Liver (tissue), 8 donors: ENCODE measurements at regions not wholly inside any gene's neighbourhood (a gene's known extent, or its start where the extent isn't known, plus 50 kb on each side); places are given as distances from the start of the nearest gene placed in this dataset.

ENCODE experiments used
- DNase-seq: peaks from one replicate; pipeline ENCODE4 v3.0.0-alpha.2; 2017; ENCODE audit warnings: low spot score
- H3K27ac ChIP-seq, 2 donors: one replicate each; pipeline ENCODE4 v1.7.0; 2013; ENCODE audit warnings: inconsistent platforms in 2 of 2, low read length in 2 of 2, control low read depth in 1 of 2, low read depth in 1 of 2, mild to moderate bottlenecking in 1 of 2
- H3K27me3 ChIP-seq, 4 donors: one replicate each; pipeline versions ENCODE4 v1.6.1 to v1.7.0; 2013; ENCODE audit warnings: low read length in 3 of 4, inconsistent platforms in 1 of 4, mild to moderate bottlenecking in 1 of 4, moderate library complexity in 1 of 4; ENCODE audit not compliant: control insufficient read depth in 4 of 4, insufficient read depth in 4 of 4
- H3K36me3 ChIP-seq, 4 donors: one replicate each; pipeline versions ENCODE4 v1.6.1 to v1.7.0; 2013; ENCODE audit warnings: low read length in 3 of 4, mild to moderate bottlenecking in 3 of 4, low read depth in 1 of 4, moderate library complexity in 1 of 4; ENCODE audit not compliant: control insufficient read depth in 4 of 4, insufficient read depth in 3 of 4
- H3K4me1 ChIP-seq, 4 donors: one replicate each; pipeline versions ENCODE4 v1.6.1 to v1.7.0; 2013; ENCODE audit warnings: low read length in 3 of 4, mild to moderate bottlenecking in 3 of 4, moderate library complexity in 1 of 4; ENCODE audit not compliant: control insufficient read depth in 4 of 4, insufficient read depth in 4 of 4
- H3K4me3 ChIP-seq, 3 donors: one replicate each; pipeline versions ENCODE4 v1.6.1 to v1.7.0; 2013; ENCODE audit warnings: low read length in 3 of 3, control low read depth in 1 of 3, low read depth in 1 of 3, mild to moderate bottlenecking in 1 of 3
- H3K9ac ChIP-seq, 2 donors: one replicate each; pipeline ENCODE4 v1.7.0; 2013; ENCODE audit warnings: low read length in 2 of 2, mild to moderate bottlenecking in 2 of 2, moderate library complexity in 2 of 2, control low read depth in 1 of 2, low read depth in 1 of 2
- H3K9me3 ChIP-seq, 4 donors: one replicate each; pipeline versions ENCODE4 v1.6.1 to v1.7.0; 2013; ENCODE audit warnings: low read length in 3 of 4; ENCODE audit not compliant: control insufficient read depth in 4 of 4
- EGR1 ChIP-seq, 2 donors: IDR thresholded peaks; 2 replicates each; pipeline ENCODE4 v1.6.1; 2016 to 2018; ENCODE audit warnings: antibody characterized with exemption in 2 of 2, low read depth in 2 of 2
- FOXA1 ChIP-seq: IDR thresholded peaks from 2 replicates; pipeline ENCODE4 v1.6.1; 2016; ENCODE audit warnings: antibody characterized with exemption
- FOXA2 ChIP-seq: IDR thresholded peaks from 2 replicates; pipeline ENCODE4 v1.6.1; 2016; ENCODE audit warnings: antibody characterized with exemption
- GABPA ChIP-seq, 2 donors: IDR thresholded peaks in 1 of 2; conservative IDR thresholded peaks in 1 of 2; 2 replicates each; pipeline ENCODE4 v1.6.1; 2016; ENCODE audit warnings: antibody characterized with exemption in 2 of 2, mild to moderate bottlenecking in 1 of 2, moderate library complexity in 1 of 2
- HNF4A ChIP-seq, 2 donors: conservative IDR thresholded peaks; 2 replicates each; pipeline ENCODE4 v1.6.1; 2016; ENCODE audit warnings: antibody characterized with exemption in 2 of 2, mild to moderate bottlenecking in 2 of 2
- HNF4G ChIP-seq: IDR thresholded peaks from 2 replicates; pipeline ENCODE4 v1.6.1; 2016; ENCODE audit warnings: antibody characterized with exemption
- JUND ChIP-seq, 2 donors: IDR thresholded peaks; 2 replicates each; pipeline ENCODE4 v1.6.1; 2016; ENCODE audit warnings: antibody characterized with exemption in 2 of 2
- NR2F2 ChIP-seq: IDR thresholded peaks from 2 replicates; pipeline ENCODE4 v1.6.1; 2016; ENCODE audit warnings: antibody characterized with exemption
- RAD21 ChIP-seq, 2 donors: IDR thresholded peaks; 2 replicates each; pipeline ENCODE4 v1.6.1; 2016; ENCODE audit warnings: antibody characterized with exemption in 2 of 2, mild to moderate bottlenecking in 2 of 2
- REST ChIP-seq: IDR thresholded peaks from 2 replicates; pipeline ENCODE4 v1.6.1; 2016; ENCODE audit warnings: antibody characterized with exemption, mild to moderate bottlenecking
- RXRA ChIP-seq, 2 donors: IDR thresholded peaks; 2 replicates each; pipeline ENCODE4 v1.6.1; 2017 to 2018; ENCODE audit warnings: antibody characterized with exemption in 2 of 2, mild to moderate bottlenecking in 1 of 2
- SP1 ChIP-seq: IDR thresholded peaks from 2 replicates; pipeline ENCODE4 v1.6.1; 2018; ENCODE audit warnings: antibody characterized with exemption, mild to moderate bottlenecking
- TAF1 ChIP-seq: conservative IDR thresholded peaks from 2 replicates; pipeline ENCODE4 v1.6.1; 2016; ENCODE audit warnings: antibody characterized with exemption, mild to moderate bottlenecking
- YY1 ChIP-seq: IDR thresholded peaks from 2 replicates; pipeline ENCODE4 v1.6.1; 2016; ENCODE audit warnings: antibody characterized with exemption, mild to moderate bottlenecking
- WGBS: extraction: QIAGEN DNeasy Blood & Tissue Kit; methylation state at CpG from one replicate; pipeline ENCODE4 v1.1.7; 2013; 5-methylcytosine and 5-hydroxymethylcytosine counted together
- TF ChIP-seq, protein P1 (sequence below): fragments of 150-350 bp; IDR thresholded peaks from 2 replicates; pipeline ENCODE4 v1.5.1; 2017; ENCODE audit warnings: improper control_type of control experiment, low read depth, low read length; ENCODE audit not compliant: missing input control
- TF ChIP-seq, protein P2 (sequence below): IDR thresholded peaks from 2 replicates; pipeline ENCODE4 v1.6.1; 2016; ENCODE audit warnings: antibody characterized with exemption
- TF ChIP-seq, protein P3 (sequence below): IDR thresholded peaks from 2 replicates; pipeline ENCODE4 v1.6.1; 2016; ENCODE audit warnings: antibody characterized with exemption
- TF ChIP-seq, protein P4 (sequence below): IDR thresholded peaks from 2 replicates; pipeline ENCODE4 v1.6.1; 2016; ENCODE audit warnings: antibody characterized with exemption
- donor health status: healthy.
- donor health status: healthy.
- donor health status: healthy.
- donor health status: healthy.
- donor health status: healthy.

- no peak for DNase-seq
- Histone ChIP-seq H3K9ac (no peak overlapping the region), H3K4me1 (no peaks in the 10 kb centered on the region), H3K27ac (no peak overlapping the region), H3K9me3 (no peaks in the 10 kb centered on the region), H3K27me3 (no peaks in the 10 kb centered on the region), H3K4me3 (no peak overlapping the region), H3K36me3 (no peaks in the 10 kb centered on the region)
- 61% methylated on average over 2 of the region's 2 CpGs for WGBS
- no peak for TF ChIP-seq TAF1
- TF ChIP-seq RXRA (IDR thresholded peaks at IDR 0.05): no peak
- no peak for TF ChIP-seq JUND (IDR thresholded peaks at IDR 0.05)
- TF ChIP-seq, protein P1, sequence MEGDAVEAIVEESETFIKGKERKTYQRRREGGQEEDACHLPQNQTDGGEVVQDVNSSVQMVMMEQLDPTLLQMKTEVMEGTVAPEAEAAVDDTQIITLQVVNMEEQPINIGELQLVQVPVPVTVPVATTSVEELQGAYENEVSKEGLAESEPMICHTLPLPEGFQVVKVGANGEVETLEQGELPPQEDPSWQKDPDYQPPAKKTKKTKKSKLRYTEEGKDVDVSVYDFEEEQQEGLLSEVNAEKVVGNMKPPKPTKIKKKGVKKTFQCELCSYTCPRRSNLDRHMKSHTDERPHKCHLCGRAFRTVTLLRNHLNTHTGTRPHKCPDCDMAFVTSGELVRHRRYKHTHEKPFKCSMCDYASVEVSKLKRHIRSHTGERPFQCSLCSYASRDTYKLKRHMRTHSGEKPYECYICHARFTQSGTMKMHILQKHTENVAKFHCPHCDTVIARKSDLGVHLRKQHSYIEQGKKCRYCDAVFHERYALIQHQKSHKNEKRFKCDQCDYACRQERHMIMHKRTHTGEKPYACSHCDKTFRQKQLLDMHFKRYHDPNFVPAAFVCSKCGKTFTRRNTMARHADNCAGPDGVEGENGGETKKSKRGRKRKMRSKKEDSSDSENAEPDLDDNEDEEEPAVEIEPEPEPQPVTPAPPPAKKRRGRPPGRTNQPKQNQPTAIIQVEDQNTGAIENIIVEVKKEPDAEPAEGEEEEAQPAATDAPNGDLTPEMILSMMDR: no peak
- TF ChIP-seq, protein P2, sequence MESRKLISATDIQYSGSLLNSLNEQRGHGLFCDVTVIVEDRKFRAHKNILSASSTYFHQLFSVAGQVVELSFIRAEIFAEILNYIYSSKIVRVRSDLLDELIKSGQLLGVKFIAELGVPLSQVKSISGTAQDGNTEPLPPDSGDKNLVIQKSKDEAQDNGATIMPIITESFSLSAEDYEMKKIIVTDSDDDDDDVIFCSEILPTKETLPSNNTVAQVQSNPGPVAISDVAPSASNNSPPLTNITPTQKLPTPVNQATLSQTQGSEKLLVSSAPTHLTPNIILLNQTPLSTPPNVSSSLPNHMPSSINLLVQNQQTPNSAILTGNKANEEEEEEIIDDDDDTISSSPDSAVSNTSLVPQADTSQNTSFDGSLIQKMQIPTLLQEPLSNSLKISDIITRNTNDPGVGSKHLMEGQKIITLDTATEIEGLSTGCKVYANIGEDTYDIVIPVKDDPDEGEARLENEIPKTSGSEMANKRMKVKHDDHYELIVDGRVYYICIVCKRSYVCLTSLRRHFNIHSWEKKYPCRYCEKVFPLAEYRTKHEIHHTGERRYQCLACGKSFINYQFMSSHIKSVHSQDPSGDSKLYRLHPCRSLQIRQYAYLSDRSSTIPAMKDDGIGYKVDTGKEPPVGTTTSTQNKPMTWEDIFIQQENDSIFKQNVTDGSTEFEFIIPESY: no peak
- TF ChIP-seq YY1: no peak
- TF ChIP-seq EGR1 (IDR thresholded peaks at IDR 0.05; ENCODE audit: low read depth in 2 of 2): no peak
- TF ChIP-seq FOXA2: no peak
- TF ChIP-seq, protein P3, sequence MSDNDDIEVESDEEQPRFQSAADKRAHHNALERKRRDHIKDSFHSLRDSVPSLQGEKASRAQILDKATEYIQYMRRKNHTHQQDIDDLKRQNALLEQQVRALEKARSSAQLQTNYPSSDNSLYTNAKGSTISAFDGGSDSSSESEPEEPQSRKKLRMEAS: no peak
- TF ChIP-seq RAD21 (IDR thresholded peaks at IDR 0.05): no peak
- no peak for TF ChIP-seq REST
- TF ChIP-seq, protein P4, sequence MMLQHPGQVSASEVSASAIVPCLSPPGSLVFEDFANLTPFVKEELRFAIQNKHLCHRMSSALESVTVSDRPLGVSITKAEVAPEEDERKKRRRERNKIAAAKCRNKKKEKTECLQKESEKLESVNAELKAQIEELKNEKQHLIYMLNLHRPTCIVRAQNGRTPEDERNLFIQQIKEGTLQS: no peak
- no peak for TF ChIP-seq NR2F2
- TF ChIP-seq HNF4A (conservative IDR thresholded peaks at IDR 0.05): no peak
- TF ChIP-seq FOXA1: no peak
- TF ChIP-seq GABPA (IDR thresholded peaks at IDR 0.05 in 1 of 2, conservative IDR thresholded peaks at IDR 0.05 in 1 of 2): no peak
- no peak for TF ChIP-seq SP1
- no peak for TF ChIP-seq HNF4G
These were observed 146.5 kb upstream of the ABCA1 start for GRCh38 chr9:105074491-105074890.
